ENCODE measurements at regions not wholly inside any gene's neighbourhood (a gene's known extent, or its start where the extent isn't known, plus 50 kb on each side); places are given as distances from the start of the nearest gene placed in this dataset.

- Histone ChIP-seq H3K9me3 (ENCODE audit: control insufficient read depth in 1 of 2, insufficient read depth in 1 of 2, low read length in 2 of 2) (no peaks in the 10 kb centered on the region), H3K27ac (ENCODE audit: low read depth in 1 of 2, low read length in 2 of 2) (no peak overlapping the region), H3K4me3 (ENCODE audit: low read length) (no peak overlapping the region), H3K27me3 (ENCODE audit: control insufficient read depth in 1 of 2, insufficient read depth in 2 of 2, low read length in 2 of 2) (peaks cover 2 to 9% of the 10 kb centered on the region in 2 experiments), H3K36me3 (ENCODE audit: insufficient read depth, low read length) (no peaks in the 10 kb centered on the region), H3K4me1 (ENCODE audit: insufficient read depth, low read length) (no peaks in the 10 kb centered on the region)
- H3K4me1 Mint-ChIP-seq (ENCODE audit: low read depth): no peaks in the 10 kb centered on the region
- no peak for TF ChIP-seq CTCF (IDR thresholded peaks at IDR 0.05)
- ATAC-seq (ENCODE audit: poor library complexity) (no peak), DNase-seq (no peak)
- ChIA-PET CTCF (no interaction called here), POLR2A (no interaction called here)
- H3K4me3 Mint-ChIP-seq: no peak overlapping the region
- peaks cover 2% of the 10 kb centered on the region for H3K9me3 Mint-ChIP-seq
- intact Hi-C loops (cut with DNase I, micrococcal nuclease): no loop called here
- no peak overlapping the region for H3K27ac Mint-ChIP-seq
- peaks cover 51% of the 10 kb centered on the region for H3K27me3 Mint-ChIP-seq
- H3K36me3 Mint-ChIP-seq (ENCODE audit: low read depth): no peaks in the 10 kb centered on the region
Observed at GRCh38 chr16:26995522-26995921, 71.2 kb upstream of the C16orf82 start.

GRCh38 chr16:27005386-27005785 is 61.3 kb upstream of the C16orf82 start:
- H3K9me3 ChIP-seq (ENCODE audit: control insufficient read depth in 1 of 2, insufficient read depth in 1 of 2, low read length in 2 of 2): no peaks in the 10 kb centered on the region
- intact Hi-C loops (cut with DNase I, micrococcal nuclease): no loop called here
- H3K4me3 ChIP-seq (ENCODE audit: low read length): no peak overlapping the region
- Mint-ChIP-seq H3K4me1 (ENCODE audit: low read depth) (no peaks in the 10 kb centered on the region), H3K27ac (no peak overlapping the region), H3K9me3 (peaks cover 2% of the 10 kb centered on the region), H3K4me3 (no peak overlapping the region), H3K27me3 (peaks cover 42% of the 10 kb centered on the region), H3K36me3 (ENCODE audit: low read depth) (no peaks in the 10 kb centered on the region)
- DNase-seq (no peak), ATAC-seq (ENCODE audit: poor library complexity) (no peak)
- peaks cover 5 to 6% of the 10 kb centered on the region in 2 experiments for H3K27me3 ChIP-seq (ENCODE audit: control insufficient read depth in 1 of 2, insufficient read depth in 2 of 2, low read length in 2 of 2)
- no peak overlapping the region for H3K27ac ChIP-seq (ENCODE audit: low read depth in 1 of 2, low read length in 2 of 2)
- TF ChIP-seq CTCF (IDR thresholded peaks at IDR 0.05): no peak
- POLR2A ChIA-PET: no interaction called here
- H3K4me1 ChIP-seq (ENCODE audit: insufficient read depth, low read length): no peaks in the 10 kb centered on the region
- CTCF ChIA-PET: no interaction called here
- H3K36me3 ChIP-seq (ENCODE audit: insufficient read depth, low read length): no peaks in the 10 kb centered on the region
